Thymus (tissue), 11 donors: ENCODE measurements at regions not wholly inside any gene's neighbourhood (a gene's known extent, or its start where the extent isn't known, plus 50 kb on each side); places are given as distances from the start of the nearest gene placed in this dataset.

Source experiments
- DNase-seq, 9 donors: peaks; one replicate each; pipeline ENCODE4 v3.0.0-alpha.2; 2013; ENCODE audit warnings: low spot score in 9 of 9, low read depth in 6 of 9, missing footprints in 1 of 9
- H3K27ac ChIP-seq, 2 donors: one replicate each; pipeline ENCODE4 v1.5.1; 2013; ENCODE audit warnings: control low read depth in 1 of 2, low read depth in 1 of 2, low read length in 1 of 2, mild to moderate bottlenecking in 1 of 2, moderate library complexity in 1 of 2
- H3K27me3 ChIP-seq, 2 donors: one replicate each; pipeline ENCODE4 v1.5.1; 2013; ENCODE audit warnings: low read length in 1 of 2; ENCODE audit not compliant: control insufficient read depth in 2 of 2, insufficient read depth in 1 of 2
- H3K36me3 ChIP-seq, 2 donors: one replicate each; pipeline ENCODE4 v1.5.1; 2013; ENCODE audit warnings: low read length in 1 of 2, mild to moderate bottlenecking in 1 of 2, moderate library complexity in 1 of 2; ENCODE audit not compliant: control insufficient read depth in 2 of 2, insufficient read depth in 2 of 2
- H3K4me1 ChIP-seq, 2 donors: one replicate each; pipeline ENCODE4 v1.5.1; 2013; ENCODE audit warnings: low read length in 2 of 2; ENCODE audit not compliant: control insufficient read depth in 2 of 2, insufficient read depth in 2 of 2
- H3K4me3 ChIP-seq, 2 donors: one replicate each; pipeline ENCODE4 v1.5.1; 2013; ENCODE audit warnings: low read length in 2 of 2, control low read depth in 1 of 2, mild to moderate bottlenecking in 1 of 2
- H3K9me3 ChIP-seq, 2 donors: one replicate each; pipeline ENCODE4 v1.5.1; 2013; ENCODE audit warnings: low read length in 1 of 2, mild to moderate bottlenecking in 1 of 2; ENCODE audit not compliant: control insufficient read depth in 2 of 2, insufficient read depth in 1 of 2
- WGBS: extraction: QIAGEN DNeasy Blood & Tissue Kit; methylation state at CpG from one replicate; pipeline ENCODE4 v1.1.7; 2013; 5-methylcytosine and 5-hydroxymethylcytosine counted together
- donor health status: healthy.

GRCh38 chr2:71784734-71785511 lies 331.6 kb downstream of the DYSF start:
- DNase-seq, result no peak
- Histone ChIP-seq H3K36me3 (no peaks in the 10 kb centered on the region), H3K27ac (no peak overlapping the region), H3K4me1 (no peaks in the 10 kb centered on the region), H3K27me3 (peaks cover 0 to 4% of the 10 kb centered on the region in 2 donors), H3K4me3 (no peak overlapping the region), H3K9me3 (no peaks in the 10 kb centered on the region)
- 89% methylated on average over 8 of the region's 8 CpGs for WGBS

GRCh38 chr2:71783815-71784214 lies 330.5 kb downstream of the DYSF start:
- Histone ChIP-seq H3K9me3 (no peaks in the 10 kb centered on the region), H3K4me1 (no peaks in the 10 kb centered on the region), H3K36me3 (no peaks in the 10 kb centered on the region), H3K27ac (no peak overlapping the region), H3K27me3 (peaks cover 0 to 4% of the 10 kb centered on the region in 2 donors), H3K4me3 (no peak overlapping the region)
- DNase-seq, result no peak
- 87% methylated on average over 4 of the region's 4 CpGs for WGBS

GRCh38 chr2:71783215-71783614 lies 329.9 kb downstream of the DYSF start:
- H3K4me3 ChIP-seq, result no peak overlapping the region
- no peak overlapping the region for H3K27ac ChIP-seq
- H3K36me3 ChIP-seq, result no peaks in the 10 kb centered on the region
- no peak for DNase-seq
- peaks cover 0 to 4% of the 10 kb centered on the region in 2 donors for H3K27me3 ChIP-seq
- no peaks in the 10 kb centered on the region for H3K9me3 ChIP-seq
- no peaks in the 10 kb centered on the region for H3K4me1 ChIP-seq

- Histone ChIP-seq H3K36me3 (no peaks in the 10 kb centered on the region), H3K27me3 (peaks cover 0 to 4% of the 10 kb centered on the region in 2 donors), H3K27ac (no peak overlapping the region), H3K4me3 (no peak overlapping the region), H3K4me1 (no peaks in the 10 kb centered on the region), H3K9me3 (no peaks in the 10 kb centered on the region)
- no peak for DNase-seq
- WGBS, result 69% methylated on average over 3 of the region's 3 CpGs
Measured at GRCh38 chr2:71782323-71782722, 329.0 kb downstream of the DYSF start.

- WGBS, result 88% methylated on average over 5 of the region's 5 CpGs
- no peak for DNase-seq
- Histone ChIP-seq H3K4me3 (no peak overlapping the region), H3K27ac (no peak overlapping the region), H3K36me3 (no peaks in the 10 kb centered on the region), H3K9me3 (no peaks in the 10 kb centered on the region), H3K27me3 (peaks cover 0 to 4% of the 10 kb centered on the region in 2 donors), H3K4me1 (no peaks in the 10 kb centered on the region)
Measured at GRCh38 chr2:71781695-71782228, 328.4 kb downstream of the DYSF start.

GRCh38 chr2:71780162-71780561 lies 326.8 kb downstream of the DYSF start:
- Histone ChIP-seq H3K4me1 (no peaks in the 10 kb centered on the region), H3K36me3 (no peaks in the 10 kb centered on the region), H3K27ac (no peak overlapping the region), H3K4me3 (no peak overlapping the region), H3K9me3 (no peaks in the 10 kb centered on the region), H3K27me3 (no peaks in the 10 kb centered on the region)
- DNase-seq, result no peak
- 92% methylated on average over 7 of the region's 7 CpGs for WGBS

GRCh38 chr2:71779774-71780105 lies 326.4 kb downstream of the DYSF start:
- H3K4me3 ChIP-seq, result no peak overlapping the region
- no peaks in the 10 kb centered on the region for H3K36me3 ChIP-seq
- no peaks in the 10 kb centered on the region for H3K27me3 ChIP-seq
- no peaks in the 10 kb centered on the region for H3K9me3 ChIP-seq
- no peak for DNase-seq
- no peak overlapping the region for H3K27ac ChIP-seq
- no peaks in the 10 kb centered on the region for H3K4me1 ChIP-seq

GRCh38 chr2:71778936-71779773 lies 325.8 kb downstream of the DYSF start:
- H3K4me1 ChIP-seq, result no peaks in the 10 kb centered on the region
- no peaks in the 10 kb centered on the region for H3K36me3 ChIP-seq
- no peak for DNase-seq
- no peaks in the 10 kb centered on the region for H3K9me3 ChIP-seq
- H3K4me3 ChIP-seq, result no peak overlapping the region
- no peaks in the 10 kb centered on the region for H3K27me3 ChIP-seq
- 79% methylated on average over 8 of the region's 8 CpGs for WGBS
- no peak overlapping the region for H3K27ac ChIP-seq

- Histone ChIP-seq H3K27me3 (no peaks in the 10 kb centered on the region), H3K27ac (no peak overlapping the region), H3K4me1 (no peaks in the 10 kb centered on the region), H3K9me3 (no peaks in the 10 kb centered on the region), H3K4me3 (no peak overlapping the region), H3K36me3 (no peaks in the 10 kb centered on the region)
- no peak for DNase-seq
- WGBS, result 53% methylated on average over 2 of the region's 2 CpGs
Measured at GRCh38 chr2:71778514-71778913, 325.2 kb downstream of the DYSF start.
